HG03108 (cell line): ENCODE measurements at regions not wholly inside any gene's neighbourhood (a gene's known extent, or its start where the extent isn't known, plus 50 kb on each side); places are given as distances from the start of the nearest gene placed in this dataset.
"Not testable (repeated sequence)": the region's sequence is repeated elsewhere in the genome, so short reads cannot be mapped to it uniquely, and the experiment has no call there.

Source experiments
- ATAC-seq: cut with Tn5 transposase; IDR thresholded peaks from one replicate; pipeline ENCODE4 v1.9.1; 2021; ENCODE audit warnings: moderate library complexity; ENCODE audit not compliant: unreplicated experiment

- peak; percentile 100 for ATAC-seq
These were observed 59.7 kb downstream of the RAP2B start for GRCh38 chr3:153221748-153222162.

GRCh38 chr3:153226877-153227276, 64.9 kb downstream of the RAP2B start:
- ATAC-seq = not testable (repeated sequence)

GRCh38 chr3:153230427-153230826, 68.4 kb downstream of the RAP2B start:
- ATAC-seq = not testable (repeated sequence)

- not testable (repeated sequence) for ATAC-seq
These were observed 69.2 kb downstream of the RAP2B start for GRCh38 chr3:153231245-153231644.

- not testable (repeated sequence) for ATAC-seq
These were observed 70.2 kb downstream of the RAP2B start for GRCh38 chr3:153232050-153232752.

GRCh38 chr3:153232851-153233271, 70.8 kb downstream of the RAP2B start:
- ATAC-seq = no peak

- no peak for ATAC-seq
These were observed 72.0 kb downstream of the RAP2B start for GRCh38 chr3:153233986-153234385.

- no peak for ATAC-seq
These were observed 80.9 kb downstream of the RAP2B start for GRCh38 chr3:153242896-153243295.

GRCh38 chr3:153244961-153245360, 82.9 kb downstream of the RAP2B start:
- ATAC-seq = no peak

GRCh38 chr3:153245661-153246060, 83.6 kb downstream of the RAP2B start:
- ATAC-seq = no peak

GRCh38 chr3:153246331-153246730, 84.3 kb downstream of the RAP2B start:
- ATAC-seq = no peak

GRCh38 chr3:153246806-153247205, 84.8 kb downstream of the RAP2B start:
- no peak for ATAC-seq

- ATAC-seq = no peak
These were observed 85.6 kb downstream of the RAP2B start for GRCh38 chr3:153247331-153248330.

GRCh38 chr3:153248835-153249234, 86.8 kb downstream of the RAP2B start:
- not testable (repeated sequence) for ATAC-seq

GRCh38 chr3:153249906-153250305, 87.9 kb downstream of the RAP2B start:
- ATAC-seq = no peak

GRCh38 chr3:153250446-153250845, 88.4 kb downstream of the RAP2B start:
- no peak for ATAC-seq

GRCh38 chr3:153252963-153253362, 90.9 kb downstream of the RAP2B start:
- ATAC-seq = no peak

- no peak for ATAC-seq
These were observed 92.3 kb downstream of the RAP2B start for GRCh38 chr3:153254361-153254760.

GRCh38 chr3:153257673-153258351, 95.8 kb downstream of the RAP2B start:
- ATAC-seq = no peak

GRCh38 chr3:153259956-153260355, 97.9 kb downstream of the RAP2B start:
- no peak for ATAC-seq

GRCh38 chr3:153260681-153261080, 98.7 kb downstream of the RAP2B start:
- ATAC-seq = no peak
